GM13976 (cell line): ENCODE measurements at regions not wholly inside any gene's neighbourhood (a gene's known extent, or its start where the extent isn't known, plus 50 kb on each side); places are given as distances from the start of the nearest gene placed in this dataset.

Source experiments
- DNase-seq: peaks from one replicate; pipeline ENCODE4 v3.0.0; 2012; ENCODE audit warnings: low spot score
- in situ Hi-C: fragments of 300-500 bp; cut with MboI; formaldehyde crosslinking; loops from one replicate; pipeline ENCODE4 v1.12.0; 2022; ENCODE audit warnings: low sequenced_read_pairs, mixed read lengths, inconsistent platforms; ENCODE audit not compliant: unreplicated experiment
- TF ChIP-seq, protein P1 (sequence below): IDR thresholded peaks from 2 replicates; pipeline ENCODE4 v1.5.1; 2012; ENCODE audit warnings: borderline replicate concordance, mild to moderate bottlenecking; ENCODE audit not compliant: insufficient read depth; ENCODE audit errors: extremely low read depth, missing control alignments, control extremely low read depth

DNA sequence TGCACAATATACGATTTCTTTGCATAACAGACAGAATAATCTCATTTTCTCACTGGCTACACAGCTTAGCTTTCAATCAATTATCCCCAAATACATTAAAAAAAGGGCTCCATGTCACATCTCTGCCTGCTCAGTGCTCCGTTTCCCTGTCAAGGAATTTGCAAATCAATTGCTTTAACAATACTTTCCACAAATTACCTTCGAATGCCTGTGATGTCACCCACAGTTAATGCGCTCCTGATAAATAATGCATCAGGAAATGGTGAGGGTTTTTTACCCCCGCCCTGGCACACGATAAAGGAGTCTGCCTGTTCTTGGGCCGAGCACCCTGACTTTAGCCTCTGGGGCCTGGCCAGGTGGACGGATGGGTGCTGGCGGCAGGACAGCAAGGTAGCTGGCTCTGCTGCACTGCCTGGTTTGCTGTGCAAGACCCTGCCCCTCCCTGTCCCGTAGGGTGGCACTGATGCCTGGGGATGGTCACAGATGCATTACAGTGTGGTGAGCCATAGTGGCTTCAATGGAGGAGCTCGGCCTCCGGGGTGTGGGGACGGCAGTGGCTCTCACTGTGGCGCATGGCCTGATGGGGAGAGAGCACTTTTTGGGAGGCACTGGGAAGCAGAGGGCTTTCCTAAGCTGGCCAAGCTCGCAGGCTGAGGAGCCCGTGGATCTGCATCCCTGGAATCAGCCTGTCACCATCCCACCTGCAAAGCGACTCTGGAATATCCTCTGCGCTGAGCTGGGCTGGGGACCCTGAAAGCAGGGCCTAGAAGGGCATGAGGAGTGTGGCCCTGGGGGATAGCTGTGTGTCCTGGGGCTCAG lies 88.3 kb upstream of the HS6ST1 start:
- TF ChIP-seq, protein P1, sequence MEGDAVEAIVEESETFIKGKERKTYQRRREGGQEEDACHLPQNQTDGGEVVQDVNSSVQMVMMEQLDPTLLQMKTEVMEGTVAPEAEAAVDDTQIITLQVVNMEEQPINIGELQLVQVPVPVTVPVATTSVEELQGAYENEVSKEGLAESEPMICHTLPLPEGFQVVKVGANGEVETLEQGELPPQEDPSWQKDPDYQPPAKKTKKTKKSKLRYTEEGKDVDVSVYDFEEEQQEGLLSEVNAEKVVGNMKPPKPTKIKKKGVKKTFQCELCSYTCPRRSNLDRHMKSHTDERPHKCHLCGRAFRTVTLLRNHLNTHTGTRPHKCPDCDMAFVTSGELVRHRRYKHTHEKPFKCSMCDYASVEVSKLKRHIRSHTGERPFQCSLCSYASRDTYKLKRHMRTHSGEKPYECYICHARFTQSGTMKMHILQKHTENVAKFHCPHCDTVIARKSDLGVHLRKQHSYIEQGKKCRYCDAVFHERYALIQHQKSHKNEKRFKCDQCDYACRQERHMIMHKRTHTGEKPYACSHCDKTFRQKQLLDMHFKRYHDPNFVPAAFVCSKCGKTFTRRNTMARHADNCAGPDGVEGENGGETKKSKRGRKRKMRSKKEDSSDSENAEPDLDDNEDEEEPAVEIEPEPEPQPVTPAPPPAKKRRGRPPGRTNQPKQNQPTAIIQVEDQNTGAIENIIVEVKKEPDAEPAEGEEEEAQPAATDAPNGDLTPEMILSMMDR: no peak
- DNase-seq: no peak
- in situ Hi-C loops: no loop called here

DNA sequence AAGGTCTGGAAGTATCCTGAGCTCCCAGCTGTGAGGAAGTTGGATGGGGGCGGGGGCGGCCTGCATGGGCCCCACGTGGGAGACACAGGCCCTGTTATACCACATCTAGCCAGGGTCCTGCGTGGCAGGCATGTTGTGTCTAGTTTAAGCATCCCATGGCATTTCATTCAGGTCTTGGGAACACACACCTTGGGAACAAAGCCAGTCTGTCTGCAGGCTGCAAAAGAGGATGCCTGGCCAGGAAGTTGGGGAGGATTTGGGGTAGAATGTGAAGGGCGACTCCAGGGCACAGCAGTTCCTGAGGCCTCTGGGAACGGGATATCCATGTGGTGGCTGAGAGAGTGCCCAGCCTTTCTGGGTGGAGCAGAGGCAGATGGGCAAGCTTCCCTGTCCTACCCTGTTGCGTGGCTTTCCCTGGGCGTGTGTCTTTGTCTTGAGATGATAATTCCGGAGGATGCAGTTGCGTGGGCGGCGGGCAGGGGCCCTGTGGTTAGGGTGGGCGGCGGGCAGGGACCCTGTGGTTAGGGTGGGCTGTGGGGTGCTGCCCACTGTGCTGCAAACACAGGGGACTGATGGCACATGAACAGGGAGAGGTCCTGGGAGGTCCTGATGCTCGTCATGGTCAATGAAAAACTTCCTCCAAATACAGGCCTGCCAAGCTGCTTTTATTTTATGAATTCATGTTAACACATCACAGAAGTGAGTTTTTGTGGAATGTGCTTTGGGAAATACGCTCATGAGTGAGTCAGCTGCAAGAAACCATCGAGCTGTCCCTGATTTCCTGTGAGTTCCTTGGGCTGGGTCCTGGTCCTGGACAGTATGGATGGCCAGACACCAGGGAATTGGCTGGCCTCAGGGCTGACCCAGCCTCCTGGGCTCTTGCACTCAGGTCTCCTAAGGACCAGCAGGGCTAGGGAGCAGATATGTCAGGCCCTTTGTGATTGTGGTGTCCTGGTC lies 90.0 kb upstream of the HS6ST1 start:
- TF ChIP-seq, protein P1: no peak
- in situ Hi-C loops: no loop called here
- no peak for DNase-seq

DNA sequence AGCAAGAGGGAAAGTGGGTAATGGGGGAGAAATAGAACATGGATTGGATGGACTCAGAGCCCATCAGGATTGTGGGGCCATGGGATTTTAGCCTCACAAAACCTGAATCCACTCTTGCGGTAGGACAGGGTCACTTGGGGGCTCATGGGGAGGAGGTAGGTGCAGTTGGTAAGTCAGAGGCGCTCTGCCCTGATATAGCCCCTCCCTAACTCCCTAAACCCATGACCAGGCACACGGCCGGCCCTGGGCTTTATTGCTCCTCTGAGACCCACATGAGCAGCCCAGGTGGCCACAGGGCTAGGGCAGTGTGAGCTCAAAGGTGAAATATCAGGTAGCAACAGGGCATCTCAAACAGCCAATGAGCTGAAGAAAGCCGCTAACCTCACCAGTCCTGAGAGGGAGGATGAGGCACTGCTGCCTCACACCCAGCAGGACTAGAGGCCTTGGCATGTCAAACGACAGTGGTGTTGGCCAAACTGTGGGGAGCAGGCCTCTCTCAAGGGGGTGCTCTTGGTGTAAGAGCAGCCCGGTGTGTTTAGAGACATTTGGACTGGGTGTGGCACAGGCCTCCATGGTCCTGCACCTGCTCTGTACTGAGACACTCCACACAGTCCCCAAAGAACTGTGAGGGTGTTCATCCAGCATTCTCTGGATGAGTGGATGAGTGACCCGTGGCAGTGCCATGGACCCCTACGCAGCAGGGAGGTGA lies 90.8 kb upstream of the HS6ST1 start:
- TF ChIP-seq, protein P1: no peak
- no peak for DNase-seq
- in situ Hi-C loops: no loop called here

DNA sequence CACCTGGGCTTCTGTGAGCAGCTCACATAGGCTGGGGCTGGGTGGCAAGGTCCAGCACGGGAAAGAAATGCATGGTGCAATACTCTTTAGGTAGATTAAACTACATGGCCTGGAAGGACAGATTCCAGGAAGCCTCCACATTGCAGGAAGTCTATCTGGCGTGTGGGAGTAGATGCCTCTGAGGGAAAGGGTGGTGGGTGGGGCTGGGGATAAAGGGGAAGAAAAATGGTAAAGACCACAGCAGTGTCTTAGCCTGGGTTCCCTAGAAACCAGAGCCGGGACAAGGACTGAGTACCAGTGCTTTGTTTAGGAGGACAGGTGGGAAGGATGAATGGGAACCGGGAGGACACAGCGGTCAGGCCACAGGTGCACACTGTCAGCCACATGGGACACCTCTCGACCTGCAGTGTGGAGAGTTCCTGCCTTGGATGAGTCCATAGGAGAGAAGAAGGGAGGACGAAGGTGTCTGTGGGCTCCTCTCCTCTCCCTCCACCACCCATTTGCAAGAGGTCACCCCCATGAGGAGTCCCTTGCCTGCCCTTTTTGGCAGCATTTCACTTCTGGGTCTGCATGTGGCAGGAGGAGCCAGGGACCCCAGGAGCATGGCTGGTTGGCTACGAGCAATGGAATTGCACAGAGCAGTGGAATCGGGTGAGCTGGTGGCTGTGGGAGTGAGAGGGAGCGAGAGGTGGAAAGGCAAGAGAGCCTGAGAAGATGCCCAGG lies 91.5 kb upstream of the HS6ST1 start:
- DNase-seq: no peak
- in situ Hi-C loops: no loop called here

DNA sequence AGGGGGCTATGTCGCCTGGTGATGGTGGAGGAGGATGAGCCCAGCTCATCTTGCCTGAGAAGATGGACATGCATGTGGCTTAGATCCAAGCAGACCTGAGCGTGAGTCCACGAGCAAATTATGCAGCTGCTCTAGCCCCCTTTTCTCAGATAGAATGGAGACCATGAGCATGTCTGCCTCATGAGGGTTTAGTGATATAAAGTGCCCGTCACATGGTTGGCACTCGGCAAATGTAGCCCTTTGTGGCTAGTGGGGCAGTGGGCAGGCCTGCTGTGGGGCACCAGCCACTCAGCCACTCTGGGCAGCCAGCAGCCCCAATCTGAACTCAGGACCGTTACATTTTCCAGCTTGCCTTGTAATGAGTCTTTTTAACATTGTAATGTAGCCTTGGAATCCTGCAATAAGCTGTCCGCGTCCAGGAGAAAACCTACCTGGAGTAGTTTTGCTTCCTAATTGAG lies 92.1 kb upstream of the HS6ST1 start:
- no peak for DNase-seq
- in situ Hi-C loops: no loop called here
- TF ChIP-seq, protein P1: no peak

More for the DNA sequence above, 91.5 kb upstream of the HS6ST1 start:
- TF ChIP-seq, protein P1: no peak
